Right lobe of liver (tissue), 6 donors: ENCODE measurements at regions not wholly inside any gene's neighbourhood (a gene's known extent, or its start where the extent isn't known, plus 50 kb on each side); places are given as distances from the start of the nearest gene placed in this dataset.

Experiments
- ATAC-seq, 4 donors: fragments of 200-7000 bp; cut with Tn5 transposase; one replicate each; pipeline ENCODE4 v1.9.1; 2020; ENCODE audit warnings: mild to moderate bottlenecking in 4 of 4, moderate library complexity in 4 of 4
- DNase-seq, 3 donors: peaks; one replicate each; pipeline ENCODE4 v3.0.0-alpha.2; 2020
- H3K27ac ChIP-seq, 3 donors: fragments of 200-600 bp; one replicate each; pipeline ENCODE4 v1.8.0; 2022
- H3K27me3 ChIP-seq, 2 donors: fragments of 200-600 bp; one replicate each; pipeline ENCODE4 v1.8.0; 2022
- H3K36me3 ChIP-seq, 4 donors: fragments of 200-600 bp; sonication (generic) in 1 of 4; one replicate each; pipeline versions ENCODE4 v1.5.1 to v1.8.0; 2017 to 2022; ENCODE audit warnings: control low read depth in 1 of 4
- H3K4me1 ChIP-seq, 4 donors: fragments of 200-600 bp; sonication (generic) in 1 of 4; one replicate each; pipeline versions ENCODE4 v1.5.1 to v1.8.0; 2017 to 2022; ENCODE audit warnings: control low read depth in 1 of 4
- H3K4me3 ChIP-seq, 3 donors: fragments of 200-600 bp; one replicate each; pipeline ENCODE4 v1.8.0; 2022
- H3K9me3 ChIP-seq, 4 donors: fragments of 200-600 bp; sonication (generic) in 1 of 4; one replicate each; pipeline versions ENCODE4 v1.5.1 to v1.8.0; 2017 to 2022; ENCODE audit warnings: control low read depth in 1 of 4
- POLR2A ChIP-seq: fragments of 450-650 bp; IDR thresholded peaks from one replicate; pipeline ENCODE4 v1.6.1; 2017; ENCODE audit warnings: antibody characterized with exemption, mild to moderate bottlenecking
- WGBS: methylation state at CpG from one replicate; pipeline ENCODE4 v1.1.6; 2018; ENCODE audit warnings: low coverage, low lambda C conversion rate; ENCODE audit not compliant: insufficient coverage; ENCODE audit errors: missing lambda C conversion rate; 5-methylcytosine and 5-hydroxymethylcytosine counted together
- intact Hi-C, 2 donors: fragments of 100-400 bp; cut with DNase I; formaldehyde crosslinking; loops; one replicate each; pipeline versions ENCODE4 v1.11.2 to v1.14.1; 2022
- TF ChIP-seq, protein P1 (sequence below), 4 donors: fragments of 200-600 bp in 3 of 4; fragments of 450-650 bp in 1 of 4; IDR thresholded peaks; one replicate each; pipeline versions ENCODE4 v1.5.1 to v1.8.0; 2016 to 2022; ENCODE audit warnings: antibody characterized with exemption in 4 of 4, mild to moderate bottlenecking in 2 of 4
- donor health status: DM: no; HTN: yes; CAD: no.
- donor health status: DM: no; HTN: no; CAD: no.
- donor health status: DM: no; HTN: no; CAD: no.
- donor health status: DM: no; HTN: yes; CAD: no.
- donor health status: DM: no; HTN: yes; CAD: no.

DNA sequence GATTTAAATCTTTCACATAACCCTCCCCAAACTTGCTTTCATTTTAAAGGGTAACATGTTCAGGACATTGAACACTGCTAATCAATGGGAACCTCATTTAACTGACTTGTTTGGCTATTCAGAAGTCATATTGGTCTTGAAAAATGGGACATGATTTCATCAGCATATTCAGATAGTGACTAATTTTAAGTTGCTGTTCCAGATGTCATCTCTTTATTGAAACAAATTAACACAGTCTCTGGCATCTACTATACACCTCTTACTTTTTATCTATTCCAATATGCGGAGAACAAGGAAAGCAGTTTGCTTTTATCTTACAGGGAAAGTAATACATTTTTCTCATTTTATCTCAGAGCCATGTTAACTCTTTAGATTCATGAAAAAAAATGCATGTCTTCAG lies 310.1 kb downstream of the S1PR1 start:
- Histone ChIP-seq H3K27me3 (no peaks in the 10 kb centered on the region), H3K4me3 (no peak overlapping the region), H3K9me3 (no peaks in the 10 kb centered on the region), H3K36me3 (no peaks in the 10 kb centered on the region), H3K27ac (no peak overlapping the region), H3K4me1 (no peaks in the 10 kb centered on the region)
- ATAC-seq: no peak
- TF ChIP-seq, protein P1, sequence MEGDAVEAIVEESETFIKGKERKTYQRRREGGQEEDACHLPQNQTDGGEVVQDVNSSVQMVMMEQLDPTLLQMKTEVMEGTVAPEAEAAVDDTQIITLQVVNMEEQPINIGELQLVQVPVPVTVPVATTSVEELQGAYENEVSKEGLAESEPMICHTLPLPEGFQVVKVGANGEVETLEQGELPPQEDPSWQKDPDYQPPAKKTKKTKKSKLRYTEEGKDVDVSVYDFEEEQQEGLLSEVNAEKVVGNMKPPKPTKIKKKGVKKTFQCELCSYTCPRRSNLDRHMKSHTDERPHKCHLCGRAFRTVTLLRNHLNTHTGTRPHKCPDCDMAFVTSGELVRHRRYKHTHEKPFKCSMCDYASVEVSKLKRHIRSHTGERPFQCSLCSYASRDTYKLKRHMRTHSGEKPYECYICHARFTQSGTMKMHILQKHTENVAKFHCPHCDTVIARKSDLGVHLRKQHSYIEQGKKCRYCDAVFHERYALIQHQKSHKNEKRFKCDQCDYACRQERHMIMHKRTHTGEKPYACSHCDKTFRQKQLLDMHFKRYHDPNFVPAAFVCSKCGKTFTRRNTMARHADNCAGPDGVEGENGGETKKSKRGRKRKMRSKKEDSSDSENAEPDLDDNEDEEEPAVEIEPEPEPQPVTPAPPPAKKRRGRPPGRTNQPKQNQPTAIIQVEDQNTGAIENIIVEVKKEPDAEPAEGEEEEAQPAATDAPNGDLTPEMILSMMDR (IDR thresholded peaks at IDR 0.05): no peak
- TF ChIP-seq POLR2A: no peak
- no peak for DNase-seq
- WGBS: 0% methylated on average over 1 of the region's 1 CpG
- intact Hi-C loops: no loop called here

DNA sequence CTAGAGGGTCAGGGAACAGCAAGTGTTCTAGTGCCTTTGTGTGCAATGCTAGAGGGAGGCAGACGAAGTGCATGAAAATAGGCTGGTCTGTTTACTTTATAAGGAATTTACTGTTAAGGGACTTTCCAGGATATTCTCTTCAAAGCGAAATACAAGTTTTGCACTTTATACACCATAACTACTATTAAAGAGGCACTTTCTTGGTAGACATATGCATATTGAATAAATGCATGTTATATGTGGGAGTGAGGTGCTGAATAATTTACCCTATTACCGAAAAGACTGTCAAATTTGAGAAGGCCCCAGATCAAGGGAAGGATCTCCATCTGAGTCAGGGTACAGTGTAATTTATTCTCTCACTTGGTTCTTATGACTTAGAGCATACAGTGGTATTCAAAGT lies 310.5 kb downstream of the S1PR1 start:
- intact Hi-C loops: no loop called here
- no peaks in the 10 kb centered on the region for H3K36me3 ChIP-seq
- DNase-seq: no peak
- no peaks in the 10 kb centered on the region for H3K9me3 ChIP-seq
- TF ChIP-seq, protein P1 (IDR thresholded peaks at IDR 0.05): no peak
- TF ChIP-seq POLR2A: no peak
- no peaks in the 10 kb centered on the region for H3K4me1 ChIP-seq
- no peak for ATAC-seq
- H3K27me3 ChIP-seq: no peaks in the 10 kb centered on the region
- no peak overlapping the region for H3K4me3 ChIP-seq
- WGBS: 32% methylated on average over 3 of the region's 3 CpGs
- H3K27ac ChIP-seq: no peak overlapping the region

DNA sequence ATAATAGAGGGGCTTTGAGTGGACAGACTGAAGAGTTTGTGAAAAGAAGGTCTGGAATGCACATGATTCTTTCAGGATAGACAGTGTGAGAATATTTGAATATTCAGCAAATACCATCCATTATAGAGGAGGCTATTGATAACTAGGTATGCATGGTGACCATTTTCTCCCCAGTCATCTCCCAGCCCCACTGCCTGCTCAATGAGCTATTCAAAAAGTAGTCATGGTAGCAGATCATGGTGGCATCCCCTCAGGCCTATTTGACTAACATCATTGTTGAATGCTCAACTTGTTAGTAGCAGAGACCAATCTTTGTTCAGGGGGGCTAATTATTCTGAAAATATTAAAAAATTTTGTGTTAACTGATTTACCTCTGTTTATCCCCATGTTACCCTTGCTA lies 311.6 kb downstream of the S1PR1 start:
- Histone ChIP-seq H3K4me3 (no peak overlapping the region), H3K27ac (no peak overlapping the region), H3K27me3 (no peaks in the 10 kb centered on the region), H3K4me1 (no peaks in the 10 kb centered on the region), H3K36me3 (no peaks in the 10 kb centered on the region), H3K9me3 (no peaks in the 10 kb centered on the region)
- no peak for ATAC-seq
- TF ChIP-seq POLR2A: no peak
- TF ChIP-seq, protein P1 (IDR thresholded peaks at IDR 0.05): no peak
- no peak for DNase-seq
- intact Hi-C loops: no loop called here

DNA sequence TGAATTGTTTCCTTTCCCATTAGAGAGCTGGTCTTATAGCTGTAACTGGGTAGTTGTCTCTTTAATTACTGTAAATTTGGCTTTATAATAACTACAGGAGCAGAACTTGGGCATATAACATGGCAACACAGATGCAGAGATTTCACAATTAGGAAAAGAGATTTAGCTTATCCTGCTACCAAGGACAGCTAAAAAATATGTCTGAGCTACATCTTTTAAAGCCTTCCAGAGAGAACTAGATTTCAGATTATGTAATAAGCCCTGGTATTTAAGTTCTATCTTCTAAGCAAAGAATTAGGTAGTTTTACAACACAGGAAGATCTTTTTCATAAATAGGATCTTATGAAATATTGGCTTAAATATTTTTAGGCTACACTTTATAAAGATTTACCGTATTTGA lies 313.8 kb downstream of the S1PR1 start:
- no peak overlapping the region for H3K4me3 ChIP-seq
- H3K9me3 ChIP-seq: no peaks in the 10 kb centered on the region
- no peaks in the 10 kb centered on the region for H3K4me1 ChIP-seq
- no peak for TF ChIP-seq POLR2A
- TF ChIP-seq, protein P1 (IDR thresholded peaks at IDR 0.05): no peak
- no peaks in the 10 kb centered on the region for H3K36me3 ChIP-seq
- H3K27ac ChIP-seq: no peak overlapping the region
- no peaks in the 10 kb centered on the region for H3K27me3 ChIP-seq
- intact Hi-C loops: no loop called here
- no peak for DNase-seq
- 72% methylated on average over 1 of the region's 1 CpG for WGBS
- no peak for ATAC-seq

DNA sequence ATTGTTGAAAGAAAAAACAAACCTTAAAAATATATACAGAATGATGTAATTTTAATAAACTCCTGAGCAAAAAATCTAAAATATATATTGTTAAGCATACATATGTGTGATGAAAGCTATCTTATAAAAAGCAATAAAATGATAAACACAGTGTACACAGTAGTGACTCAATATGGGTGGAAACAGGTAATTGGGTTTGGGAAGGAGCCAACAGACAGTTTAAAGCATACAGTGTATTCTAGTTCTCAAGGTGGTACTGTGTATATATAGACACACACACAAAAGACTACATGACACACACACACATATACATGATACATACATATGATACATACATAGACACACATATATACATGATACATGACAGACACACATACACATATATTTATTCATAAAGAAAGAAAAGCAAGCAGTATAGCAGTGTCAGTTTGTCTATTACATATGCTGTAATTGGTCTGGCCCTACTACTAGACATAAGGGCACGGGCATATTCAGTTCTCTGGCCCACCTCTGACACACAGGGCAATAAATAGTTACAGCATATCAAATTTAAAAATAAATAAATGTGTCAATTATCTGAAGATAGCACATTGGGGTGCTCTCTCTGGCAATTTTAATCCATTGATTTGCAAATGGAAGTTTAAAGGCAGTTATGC lies 330.2 kb downstream of the S1PR1 start:
- 60% methylated on average over 1 of the region's 1 CpG for whole genome bisulfite sequencing
- ATAC-seq (no peak), DNase-seq (no peak)
- no peak for TF ChIP-seq POLR2A
- TF ChIP-seq, protein P1 (IDR thresholded peaks at IDR 0.05): no peak
- intact Hi-C loops: no loop called here
- Histone ChIP-seq H3K27ac (no peak overlapping the region), H3K4me3 (no peak overlapping the region), H3K36me3 (no peaks in the 10 kb centered on the region), H3K9me3 (no peaks in the 10 kb centered on the region), H3K4me1 (no peaks in the 10 kb centered on the region), H3K27me3 (no peaks in the 10 kb centered on the region)
